ENCODE measurements at regions not wholly inside any gene's neighbourhood (a gene's known extent, or its start where the extent isn't known, plus 50 kb on each side); places are given as distances from the start of the nearest gene placed in this dataset.

GRCh38 chr7:400901-401485, 111.0 kb downstream of the FOXL3 start:
- Mint-ChIP-seq H3K36me3 (ENCODE audit: low read depth) (peaks cover 17% of the 10 kb centered on the region), H3K27ac (ENCODE audit: unreplicated experiment) (no peak overlapping the region), H3K27me3 (ENCODE audit: low read depth) (peaks cover 39% of the 10 kb centered on the region), H3K4me1 (ENCODE audit: low read depth) (no peaks in the 10 kb centered on the region), H3K9me3 (ENCODE audit: low read depth) (peaks cover 38% of the 10 kb centered on the region), H3K4me3 (ENCODE audit: unreplicated experiment) (no peak overlapping the region)
- no peak for DNase-seq (ENCODE audit: low spot score)
- TF ChIP-seq CTCF (IDR thresholded peaks at IDR 0.05): no peak

DNA sequence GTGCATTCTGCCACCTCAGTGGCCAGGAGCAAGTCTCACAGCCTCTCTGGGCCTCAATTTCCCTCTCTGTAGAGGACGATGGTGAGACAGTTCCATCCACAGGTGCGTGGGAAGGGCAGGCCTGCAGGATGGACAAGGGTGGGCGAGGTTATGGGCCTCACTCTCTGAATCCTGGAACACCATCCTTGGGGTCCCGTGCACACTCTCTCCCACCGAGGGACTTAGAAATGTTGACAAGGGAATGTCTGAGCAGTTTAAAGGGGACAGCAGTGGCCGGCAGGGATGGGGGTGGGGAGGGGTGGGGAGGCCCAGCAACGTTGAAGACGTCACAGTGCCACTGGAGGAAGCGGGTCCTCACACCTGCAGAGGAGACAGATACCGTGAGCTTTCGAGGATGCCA, 111.5 kb downstream of the FOXL3 start:
- Mint-ChIP-seq H3K4me1 (ENCODE audit: low read depth) (no peaks in the 10 kb centered on the region), H3K27me3 (ENCODE audit: low read depth) (peaks cover 44% of the 10 kb centered on the region), H3K4me3 (ENCODE audit: unreplicated experiment) (no peak overlapping the region), H3K9me3 (ENCODE audit: low read depth) (peaks cover 33% of the 10 kb centered on the region), H3K27ac (ENCODE audit: unreplicated experiment) (no peak overlapping the region), H3K36me3 (ENCODE audit: low read depth) (peaks cover 13% of the 10 kb centered on the region)
- no peak for TF ChIP-seq CTCF (IDR thresholded peaks at IDR 0.05)
- no peak for DNase-seq (ENCODE audit: low spot score)

DNA sequence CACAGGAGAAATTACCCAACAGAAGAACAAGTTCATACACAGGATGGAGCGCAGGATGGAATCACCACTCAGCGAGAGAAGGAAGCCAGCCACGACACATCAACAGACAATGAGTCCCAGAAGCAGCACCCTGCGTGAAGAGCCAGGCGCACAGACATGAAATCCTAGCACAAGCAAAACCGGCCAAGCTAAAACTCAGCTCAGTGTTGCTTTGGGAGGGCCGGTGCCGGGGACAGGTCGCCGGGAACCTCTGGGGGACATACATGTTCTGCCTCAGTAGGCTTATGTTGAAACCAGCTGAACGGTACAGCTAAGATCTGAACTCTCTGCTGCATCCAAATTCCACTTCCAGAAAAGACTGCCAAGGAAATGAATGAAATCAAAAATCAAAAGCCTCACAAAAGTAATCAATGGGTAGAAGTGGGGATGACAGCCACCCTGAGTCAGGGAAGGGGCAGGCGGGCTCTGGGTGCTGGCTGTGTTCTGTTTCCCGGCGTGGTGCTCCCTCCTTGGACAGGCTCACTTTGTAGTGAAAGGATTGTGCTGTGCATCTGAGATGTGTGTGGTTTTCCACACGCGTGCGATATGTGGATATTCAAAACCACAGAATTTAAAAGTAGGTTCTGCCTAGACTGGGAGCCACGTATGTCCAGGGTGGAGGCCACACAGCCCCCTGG, 114.7 kb downstream of the PDGFA start:
- no peak for DNase-seq (ENCODE audit: low spot score)
- H3K27me3 Mint-ChIP-seq (ENCODE audit: low read depth): peaks cover 54% of the 10 kb centered on the region
- H3K27ac Mint-ChIP-seq (ENCODE audit: unreplicated experiment): no peak overlapping the region
- no peaks in the 10 kb centered on the region for H3K9me3 Mint-ChIP-seq (ENCODE audit: low read depth)
- H3K4me1 Mint-ChIP-seq (ENCODE audit: low read depth): no peaks in the 10 kb centered on the region
- no peak overlapping the region for H3K4me3 Mint-ChIP-seq (ENCODE audit: unreplicated experiment)
- no peak for TF ChIP-seq CTCF (IDR thresholded peaks at IDR 0.05)
- peaks cover 3% of the 10 kb centered on the region for H3K36me3 Mint-ChIP-seq (ENCODE audit: low read depth)

DNA sequence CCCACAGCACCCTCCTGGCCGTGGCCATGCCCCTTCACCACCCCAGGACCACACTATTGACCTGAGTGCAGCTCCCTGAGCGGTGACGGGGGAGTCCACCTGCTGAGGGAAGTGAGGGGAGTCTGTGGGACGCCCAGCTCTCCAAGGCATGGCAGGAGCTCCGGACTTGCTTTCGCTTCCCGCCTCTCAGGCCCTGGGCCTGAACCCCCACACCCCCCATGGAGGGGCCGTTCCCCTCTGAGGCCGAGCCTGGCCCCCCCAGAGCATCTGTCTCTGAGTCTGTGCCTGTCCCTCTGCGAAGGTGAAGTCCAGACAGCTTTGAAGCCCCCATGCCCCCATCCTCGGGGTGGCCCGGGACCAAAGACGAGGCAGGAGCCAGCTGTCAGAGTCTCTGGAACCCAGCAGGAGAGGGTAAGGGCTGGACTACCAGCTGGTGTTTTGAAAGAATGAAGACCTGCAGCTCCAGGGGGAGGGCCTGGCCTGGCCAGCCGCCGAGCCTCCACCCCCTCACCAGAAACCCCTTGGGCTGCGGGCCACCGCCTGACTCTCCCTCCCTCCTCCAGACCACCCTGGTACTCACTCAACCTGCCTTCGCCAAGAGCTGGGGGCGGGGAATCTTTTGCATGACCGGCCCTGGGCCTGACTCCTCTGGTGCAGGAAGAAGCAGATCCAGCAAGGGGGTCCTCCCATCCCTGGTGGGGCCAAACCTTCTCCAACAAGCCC, 114.0 kb downstream of the PDGFA start:
- DNase-seq (ENCODE audit: low spot score): no peak
- Mint-ChIP-seq H3K36me3 (ENCODE audit: low read depth) (peaks cover 3% of the 10 kb centered on the region), H3K27ac (ENCODE audit: unreplicated experiment) (no peak overlapping the region)

More for the DNA sequence above, 114.0 kb downstream of the PDGFA start:
- H3K9me3 Mint-ChIP-seq (ENCODE audit: low read depth): no peaks in the 10 kb centered on the region
- H3K4me3 Mint-ChIP-seq (ENCODE audit: unreplicated experiment): no peak overlapping the region
- H3K27me3 Mint-ChIP-seq (ENCODE audit: low read depth): peaks cover 53% of the 10 kb centered on the region
- TF ChIP-seq CTCF (IDR thresholded peaks at IDR 0.05): no peak
- H3K4me1 Mint-ChIP-seq (ENCODE audit: low read depth): no peaks in the 10 kb centered on the region

Measured in chondrocyte (in vitro differentiated cells).